GM12878 (cell line): ENCODE measurements at regions not wholly inside any gene's neighbourhood (a gene's known extent, or its start where the extent isn't known, plus 50 kb on each side); places are given as distances from the start of the nearest gene placed in this dataset.

Source experiments
- CHD2 ChIP-seq: IDR thresholded peaks from 2 replicates; pipeline ENCODE4 v1.6.1; 2011; ENCODE audit warnings: low read depth, low read length, improper control_type of control experiment, borderline replicate concordance
- CTCF ChIP-seq, 3 experiments: IDR thresholded peaks in 2 of 3; conservative IDR thresholded peaks in 1 of 3; 2 replicates each; pipeline ENCODE4 v1.5.1; 2011; ENCODE audit warnings: low read depth in 3 of 3, low read length in 3 of 3, mild to moderate bottlenecking in 3 of 3, control low read depth in 2 of 3, moderate library complexity in 2 of 3, inconsistent platforms in 1 of 3, mixed read lengths in 1 of 3; ENCODE audit not compliant: control insufficient read depth in 2 of 3, insufficient read depth in 1 of 3; ENCODE audit errors: extremely low read depth in 1 of 3
- POLR2A ChIP-seq: IDR thresholded peaks from 2 replicates; pipeline ENCODE4 v1.6.1; 2011; ENCODE audit warnings: low read depth, mild to moderate bottlenecking, low read length
- SIN3A ChIP-seq: IDR thresholded peaks from 2 replicates; pipeline ENCODE4 v1.6.1; 2012; ENCODE audit warnings: low read depth, low read length, improper control_type of control experiment

GRCh38 chr3:178226094-178226493 lies 310.1 kb upstream of the KCNMB2 start:
- TF ChIP-seq CTCF (IDR thresholded peaks at IDR 0.05 in 2 of 3, conservative IDR thresholded peaks at IDR 0.05 in 1 of 3; ENCODE audit: control insufficient read depth in 2 of 3, extremely low read depth in 1 of 3, insufficient read depth in 1 of 3, low read depth in 3 of 3, low read length in 3 of 3) (no peak), CHD2 (no peak), SIN3A (no peak), POLR2A (no peak)
